DMS153 (cell line): ENCODE measurements at regions not wholly inside any gene's neighbourhood (a gene's known extent, or its start where the extent isn't known, plus 50 kb on each side); places are given as distances from the start of the nearest gene placed in this dataset.
A peak's percentile ranks its signal among the peaks of the same experiment; 100 is the strongest.

Source experiments
- DNase-seq: peaks from one replicate; lab custom pipeline; 2025; lab: John Stamatoyannopoulos, UW

DNA sequence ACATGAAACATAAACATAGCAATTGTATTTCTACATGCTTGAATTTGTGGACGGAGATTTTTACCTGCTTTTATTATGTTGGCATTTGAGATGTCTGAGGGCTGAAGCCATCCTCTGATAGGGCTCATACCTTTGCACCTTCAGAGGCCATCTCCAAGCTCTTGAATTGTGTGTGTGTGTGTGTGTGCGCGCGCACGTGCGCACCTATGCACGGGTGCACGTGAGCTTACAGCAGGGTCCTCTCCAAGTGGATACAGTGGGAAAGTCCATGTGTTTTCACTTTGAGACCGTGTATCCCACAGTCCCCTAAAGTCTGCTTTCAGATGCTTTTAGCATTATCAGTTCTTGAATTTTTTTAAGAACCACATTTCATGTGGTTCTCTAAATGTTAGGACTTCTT, 178.6 kb downstream of the RAB11FIP2 start:
- no peak for DNase-seq

DNA sequence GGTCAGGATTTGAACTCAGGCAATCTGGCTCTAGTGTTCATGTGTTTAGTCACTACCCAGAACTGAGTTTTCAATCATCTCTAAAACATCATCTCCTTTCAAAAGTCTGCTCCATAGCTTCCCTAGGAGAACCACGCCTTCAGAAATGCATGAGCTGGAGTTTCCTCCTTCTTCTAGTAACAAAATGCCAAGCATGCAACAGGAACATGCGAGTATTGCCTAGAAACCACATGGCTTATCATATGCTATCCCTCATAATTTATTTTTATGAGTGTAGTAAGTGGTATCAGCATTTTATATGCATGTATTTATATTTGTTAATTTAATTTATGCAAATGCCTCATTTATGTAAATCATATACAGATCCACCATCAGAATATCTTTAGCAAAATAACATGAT, 170.9 kb downstream of the RAB11FIP2 start:
- no peak for DNase-seq

DNA sequence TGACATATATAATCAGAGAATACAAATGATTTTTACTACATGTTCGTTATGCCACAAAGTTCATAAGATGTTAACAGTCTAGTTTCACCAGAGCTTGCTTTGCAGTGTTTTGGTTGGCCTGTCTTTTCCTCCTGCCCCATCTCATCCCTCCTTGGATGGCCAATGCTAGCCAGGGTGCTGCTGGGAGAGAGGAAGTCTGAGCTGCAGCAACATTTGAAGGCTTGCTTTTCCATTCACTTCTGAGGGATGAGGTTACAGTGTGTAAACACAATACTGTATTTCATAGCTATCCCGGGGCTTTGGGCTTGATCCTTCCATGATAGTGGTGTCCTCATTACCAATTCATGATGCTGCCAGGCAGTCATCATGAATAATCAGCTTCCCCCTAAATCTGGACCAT, 170.5 kb downstream of the RAB11FIP2 start:
- DNase-seq, result peak; percentile 23

DNA sequence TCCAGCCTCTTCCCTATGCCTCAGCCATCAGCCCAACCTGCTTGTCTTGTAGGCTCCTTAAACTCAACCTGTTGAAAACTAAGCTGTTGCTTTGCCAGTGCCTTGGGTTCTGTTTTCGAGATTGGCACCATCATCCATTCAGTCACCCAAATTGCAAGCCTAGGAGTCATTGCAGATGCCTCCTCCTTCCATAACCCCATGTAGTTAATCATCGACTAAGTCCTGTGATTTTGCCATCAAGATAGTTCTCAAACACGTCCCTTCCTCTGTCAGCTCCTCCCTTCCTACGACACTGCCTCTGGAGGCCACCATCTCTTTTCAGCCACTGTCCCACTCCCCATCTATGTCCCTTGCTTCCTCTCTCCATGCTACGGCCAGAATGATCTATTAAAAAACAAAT, 168.1 kb downstream of the RAB11FIP2 start:
- no peak for DNase-seq

DNA sequence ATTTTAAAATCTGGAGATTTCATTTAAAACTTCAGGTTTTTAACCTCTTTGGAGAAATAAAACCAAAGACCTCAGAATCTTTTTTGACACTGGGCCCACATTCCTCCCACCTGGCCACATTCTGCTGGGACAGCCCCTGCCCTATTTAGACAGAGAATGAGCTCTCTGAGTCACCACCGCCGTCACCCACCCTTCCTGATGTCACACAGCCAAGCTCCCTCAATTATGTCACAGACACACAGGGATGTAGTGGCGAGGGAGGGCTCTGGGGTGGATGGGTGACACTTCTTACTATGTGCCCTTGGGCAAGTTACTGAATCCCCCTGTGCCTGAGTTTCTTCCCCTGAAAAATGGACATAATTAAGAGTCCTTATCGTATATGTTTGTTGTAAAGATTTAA, 162.6 kb downstream of the RAB11FIP2 start:
- no peak for DNase-seq

DNA sequence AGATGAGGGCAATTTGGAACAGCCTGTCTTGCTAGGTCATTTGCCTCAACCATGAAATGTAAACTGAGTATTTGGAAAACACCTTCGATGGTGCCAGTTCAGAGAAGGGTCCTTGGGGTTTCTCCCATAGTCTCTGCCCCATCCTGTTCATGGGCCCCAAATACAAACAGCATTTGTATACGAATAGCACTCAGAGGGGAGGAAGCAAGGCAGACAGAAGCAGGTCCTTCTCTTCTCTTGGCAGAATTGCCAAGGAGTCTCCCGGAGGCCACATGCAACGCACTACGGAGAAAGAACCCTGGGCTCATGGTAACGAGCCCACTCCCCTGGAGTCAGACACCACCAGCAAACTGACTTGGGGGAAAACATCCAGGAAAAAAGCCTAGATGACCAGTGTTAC, 162.1 kb downstream of the RAB11FIP2 start:
- no peak for DNase-seq

DNA sequence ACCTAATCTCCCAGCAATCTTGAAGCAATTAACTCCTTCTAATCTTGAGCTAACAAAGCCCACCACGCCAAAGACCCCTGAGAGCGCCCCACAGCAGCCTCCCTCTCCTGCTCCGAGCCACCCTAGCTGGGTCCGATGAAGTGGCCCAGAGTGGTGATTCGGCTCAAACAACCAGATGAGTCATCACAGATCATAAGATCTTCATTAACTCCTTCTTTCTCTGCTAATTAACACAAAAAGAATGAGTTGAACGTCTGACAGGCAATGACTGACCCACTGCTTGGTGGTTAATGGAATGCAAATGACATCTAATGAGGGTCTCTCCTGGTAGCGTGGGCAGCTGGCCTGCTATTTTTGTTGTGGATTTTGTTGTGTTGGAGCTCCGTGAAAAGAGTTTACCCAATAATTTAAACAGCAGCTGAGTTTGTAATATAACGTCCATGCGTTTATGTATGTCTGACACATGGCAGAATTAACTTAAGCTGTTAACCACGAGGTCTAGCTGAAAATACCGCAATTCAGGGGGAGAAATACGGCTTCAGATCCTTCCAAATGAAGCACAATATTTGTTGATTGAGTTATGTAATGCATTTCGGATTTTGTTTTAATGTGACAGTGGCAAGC, 161.4 kb downstream of the RAB11FIP2 start:
- no peak for DNase-seq

DNA sequence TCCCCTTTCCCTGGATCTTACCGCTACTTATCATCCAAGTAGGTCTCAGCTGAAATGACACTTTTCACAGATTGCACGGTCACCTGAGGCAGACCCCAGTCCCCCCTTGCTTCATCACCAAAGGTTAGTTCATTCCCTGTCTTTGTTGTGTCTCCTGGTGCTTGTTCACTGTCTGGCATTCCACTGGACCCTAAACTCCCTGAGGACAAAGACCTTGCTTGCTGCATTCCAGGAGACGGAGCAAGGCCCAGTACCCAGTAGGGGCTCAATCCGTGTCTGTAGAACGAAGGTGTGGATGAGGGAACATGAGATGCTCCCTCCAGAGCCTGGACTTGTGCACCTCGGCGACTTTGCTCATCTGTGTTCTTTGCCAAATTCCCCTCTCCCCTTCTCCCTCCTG, 160.0 kb downstream of the RAB11FIP2 start:
- DNase-seq, result no peak

DNA sequence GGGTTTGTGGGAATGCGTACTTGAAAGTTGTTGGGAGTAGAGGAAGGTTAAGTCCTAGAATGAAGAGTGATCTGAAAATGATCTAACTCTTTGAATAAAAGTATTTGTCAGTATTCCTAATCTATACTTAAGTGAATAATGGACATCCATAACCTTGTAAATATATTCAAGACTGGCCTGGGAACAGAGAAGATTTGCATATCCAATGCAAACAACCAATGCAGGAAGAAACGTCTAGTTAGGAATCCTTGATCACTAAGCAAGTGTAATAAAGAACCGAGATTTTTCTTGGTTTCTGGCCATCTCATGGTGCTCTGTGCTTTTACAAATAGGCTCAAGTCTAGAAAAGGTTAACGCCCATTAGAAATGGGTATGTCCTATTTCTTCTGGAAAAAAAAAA, 157.1 kb downstream of the RAB11FIP2 start:
- no peak for DNase-seq

DNA sequence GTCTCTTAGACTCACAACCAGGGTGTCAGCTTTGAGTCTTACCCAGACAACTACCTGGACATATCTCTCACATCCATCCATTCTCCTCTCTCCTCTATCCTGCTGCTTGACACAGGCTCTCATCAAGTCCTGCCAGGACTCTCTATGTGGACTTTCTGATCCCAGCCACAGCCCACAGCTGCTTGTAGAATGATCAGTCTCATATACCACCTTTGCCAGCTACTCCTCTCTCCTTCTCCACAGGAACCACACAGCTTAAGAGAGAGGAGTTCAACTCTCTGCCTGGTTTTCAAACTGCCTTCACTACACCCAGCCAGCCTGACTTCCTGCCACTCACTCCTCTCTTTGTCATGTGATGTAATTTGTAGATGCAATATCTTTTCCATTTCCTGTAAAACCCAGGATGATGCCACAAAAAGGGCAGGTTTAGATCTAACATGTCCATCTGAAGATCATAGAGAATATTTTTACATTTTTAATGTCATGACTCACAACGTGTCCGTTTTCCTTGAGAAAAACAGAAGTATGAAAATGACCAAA, 154.0 kb downstream of the RAB11FIP2 start:
- DNase-seq, result no peak

DNA sequence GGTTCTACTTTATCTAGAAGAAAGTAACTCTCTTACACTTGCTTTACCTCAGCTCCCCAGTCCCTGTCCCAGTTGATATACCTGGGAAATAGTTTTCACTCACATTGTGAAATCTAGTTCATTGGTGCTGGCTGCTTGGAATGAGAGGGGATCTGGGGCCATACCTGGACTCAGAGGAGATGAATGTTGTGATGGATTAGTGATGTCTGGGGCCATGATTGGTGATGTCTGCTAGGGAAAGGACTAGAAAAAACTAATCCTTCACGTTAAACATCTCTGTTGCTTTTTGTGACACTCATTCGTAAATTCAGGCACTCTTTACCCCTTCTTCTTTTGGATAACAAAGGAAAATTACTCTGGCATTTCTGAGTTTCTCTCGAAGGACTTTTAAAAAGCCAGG, 152.4 kb downstream of the RAB11FIP2 start:
- no peak for DNase-seq

DNA sequence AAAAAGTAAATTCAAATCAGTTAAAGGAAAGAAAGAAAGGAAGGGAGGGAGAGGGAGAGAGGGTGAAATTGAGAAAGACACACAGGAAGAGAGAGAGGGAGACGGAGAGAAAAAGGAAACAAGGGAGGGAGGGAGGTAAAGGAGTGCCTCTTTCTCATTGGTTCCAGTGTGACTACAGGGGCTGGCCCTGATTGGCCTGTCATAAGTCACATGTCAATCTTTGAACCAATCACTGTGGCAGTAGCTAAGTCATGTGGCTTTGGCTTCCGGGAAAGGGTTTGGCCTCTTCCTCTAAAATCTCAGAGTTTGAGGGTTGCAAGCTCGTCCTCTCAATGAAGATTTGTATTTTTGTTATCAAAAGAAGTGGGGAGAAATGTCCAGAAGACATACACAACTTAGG, 150.2 kb downstream of the RAB11FIP2 start:
- DNase-seq, result no peak

DNA sequence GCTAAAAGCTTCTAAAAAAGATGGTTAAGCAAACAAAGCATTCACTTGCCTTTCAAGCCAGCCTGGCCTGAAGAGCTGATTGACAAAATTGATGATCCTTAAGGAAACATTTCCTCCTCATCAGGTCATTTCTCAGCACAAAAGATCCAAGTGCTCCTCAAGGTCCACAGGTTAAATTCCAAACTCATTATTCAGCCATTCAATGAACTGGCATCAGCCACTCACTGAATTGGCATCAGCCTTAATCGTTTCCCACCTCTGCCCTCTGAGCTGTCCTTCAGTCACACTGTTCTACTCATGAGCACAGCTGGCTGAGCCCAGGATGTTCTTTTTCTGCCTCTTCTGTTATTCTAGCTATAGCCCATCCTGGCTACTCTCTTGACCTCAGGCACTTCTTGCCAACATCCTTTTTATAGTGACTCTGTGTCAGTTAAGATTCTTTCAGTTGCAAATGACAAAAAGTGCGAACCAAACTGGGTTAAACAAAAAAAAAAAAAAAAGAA, 147.5 kb downstream of the RAB11FIP2 start:
- DNase-seq, result no peak

DNA sequence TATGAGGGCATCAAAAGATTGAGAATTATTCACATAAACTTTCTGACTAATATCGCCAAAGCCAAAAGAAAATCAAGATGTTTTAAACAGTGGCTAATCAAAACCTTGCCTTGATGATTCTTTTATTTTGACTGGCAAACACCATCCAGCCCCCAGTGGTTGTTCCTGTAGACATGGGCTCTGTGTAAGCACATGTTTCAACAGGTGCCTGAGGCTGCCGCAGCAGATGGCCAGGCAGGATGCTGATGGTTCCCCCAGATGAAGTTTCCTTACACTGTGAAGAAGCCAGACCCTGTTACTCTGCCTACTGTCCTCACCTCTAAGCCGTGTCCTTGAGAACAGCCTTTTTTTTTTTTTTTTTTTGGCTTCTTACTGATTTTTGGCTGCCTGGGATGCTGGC, 146.5 kb downstream of the RAB11FIP2 start:
- DNase-seq, result no peak

DNA sequence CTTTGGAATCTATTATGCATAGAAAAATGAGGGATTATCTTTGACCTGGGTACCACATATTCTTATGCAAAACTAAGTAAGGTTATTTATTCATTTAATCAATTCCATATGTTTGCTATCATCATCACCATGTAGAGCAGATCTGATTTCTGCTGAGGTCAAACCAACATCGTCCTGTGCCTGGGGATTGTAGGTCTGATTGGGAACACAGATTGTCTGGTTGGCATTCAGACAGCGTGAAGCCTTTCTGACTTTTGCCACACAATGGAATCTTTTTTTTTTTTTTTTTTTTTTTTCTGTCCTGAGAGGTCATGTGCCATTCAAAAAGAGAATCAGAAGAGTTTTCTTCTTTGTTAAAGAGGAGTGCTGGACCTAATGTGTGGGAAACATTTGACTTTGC, 142.9 kb downstream of the RAB11FIP2 start:
- no peak for DNase-seq

DNA sequence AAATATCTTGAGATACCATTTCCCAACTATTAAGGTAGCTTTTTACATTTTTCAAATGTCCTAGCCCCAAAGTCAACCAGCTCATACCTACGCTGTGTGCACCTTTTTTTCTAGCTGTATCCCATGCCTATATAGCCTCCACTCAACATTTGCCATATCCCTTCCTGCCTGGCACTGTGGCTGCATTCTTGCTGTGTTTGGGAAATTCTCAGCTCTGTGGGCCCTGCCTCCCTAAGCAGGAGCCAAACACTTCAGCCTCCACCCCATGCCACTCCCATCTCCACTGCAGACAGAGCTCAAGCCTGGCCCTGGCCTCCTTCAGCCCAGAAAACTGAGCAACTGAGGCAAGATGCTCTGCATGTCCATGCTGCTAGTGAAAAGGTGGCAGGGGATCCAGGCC, 141.3 kb downstream of the RAB11FIP2 start:
- no peak for DNase-seq

DNA sequence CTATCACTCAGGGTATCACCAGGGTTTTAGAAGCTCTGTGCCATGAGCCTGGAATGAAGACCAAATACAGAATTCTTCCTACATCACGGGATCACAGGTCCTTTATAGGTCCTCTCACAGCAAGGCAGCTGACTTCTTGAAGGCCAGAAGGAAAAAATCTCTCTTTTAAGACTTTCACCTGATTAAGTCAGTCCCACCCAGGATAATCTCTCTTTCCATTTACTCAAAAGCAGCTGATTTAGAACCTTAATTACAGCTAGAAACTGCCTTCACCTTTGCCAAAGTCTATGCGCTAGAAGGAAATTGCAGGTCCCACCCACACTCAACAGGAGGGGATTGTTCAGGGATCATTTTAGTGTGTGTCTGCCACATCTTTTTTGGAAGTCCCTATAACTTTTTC, 135.1 kb downstream of the RAB11FIP2 start:
- no peak for DNase-seq

DNA sequence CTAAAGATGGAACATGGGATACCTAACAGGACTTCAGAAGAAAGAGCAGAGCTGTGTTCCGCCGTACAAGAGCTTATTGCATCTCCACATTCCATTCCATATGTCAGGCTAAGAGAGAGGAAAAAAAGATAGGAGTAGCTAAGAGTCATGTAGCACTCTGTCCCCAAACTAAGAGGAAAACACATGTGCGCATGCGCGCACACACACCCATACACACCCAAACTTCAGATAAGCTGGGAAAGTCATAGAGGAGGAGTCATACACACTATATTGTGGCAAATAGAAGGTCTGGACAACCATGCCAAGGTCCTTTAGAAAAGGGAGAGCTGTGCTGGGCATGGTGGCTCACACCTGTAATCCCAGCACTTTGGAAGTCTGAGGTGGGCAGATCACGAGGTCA, 132.4 kb downstream of the RAB11FIP2 start:
- no peak for DNase-seq

DNA sequence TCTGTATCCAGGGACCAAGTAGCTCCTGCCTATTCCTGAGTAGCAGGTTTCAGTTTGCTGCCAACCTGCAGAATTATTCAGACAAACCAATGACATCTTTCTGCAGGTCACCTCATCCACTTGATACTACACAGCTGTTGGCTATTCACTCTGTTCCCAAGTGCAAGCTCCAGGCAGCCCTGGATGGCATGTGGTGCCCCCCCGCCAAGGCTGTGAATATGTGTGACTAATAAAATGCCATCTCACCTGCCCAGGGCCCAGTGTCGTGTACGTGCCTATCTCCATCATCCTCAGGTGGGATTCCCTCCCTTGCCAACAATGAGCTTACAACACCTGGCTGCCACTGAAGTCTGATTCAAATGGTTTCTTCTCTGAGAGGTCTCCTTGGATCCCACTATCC, 125.8 kb downstream of the RAB11FIP2 start:
- DNase-seq, result no peak

DNA sequence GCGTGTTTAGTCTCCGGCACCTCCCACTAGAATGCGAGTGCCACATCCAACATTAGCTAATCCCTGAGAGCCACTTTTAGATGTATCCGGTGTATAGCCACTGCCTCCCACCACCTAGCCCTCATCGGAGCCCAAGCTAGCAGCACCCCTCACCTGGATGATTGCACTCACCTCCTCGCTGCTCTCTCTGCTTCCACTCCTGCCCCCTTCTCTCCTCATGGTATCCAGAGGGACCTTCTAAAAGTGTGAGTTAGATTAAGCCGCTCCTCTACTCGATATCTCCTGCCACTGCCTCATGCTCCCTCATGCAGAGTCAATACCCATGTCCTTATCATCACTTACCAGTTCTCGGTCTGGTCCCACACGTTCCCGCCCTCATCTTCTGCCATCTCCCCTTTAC, 125.3 kb downstream of the RAB11FIP2 start:
- no peak for DNase-seq

DNA sequence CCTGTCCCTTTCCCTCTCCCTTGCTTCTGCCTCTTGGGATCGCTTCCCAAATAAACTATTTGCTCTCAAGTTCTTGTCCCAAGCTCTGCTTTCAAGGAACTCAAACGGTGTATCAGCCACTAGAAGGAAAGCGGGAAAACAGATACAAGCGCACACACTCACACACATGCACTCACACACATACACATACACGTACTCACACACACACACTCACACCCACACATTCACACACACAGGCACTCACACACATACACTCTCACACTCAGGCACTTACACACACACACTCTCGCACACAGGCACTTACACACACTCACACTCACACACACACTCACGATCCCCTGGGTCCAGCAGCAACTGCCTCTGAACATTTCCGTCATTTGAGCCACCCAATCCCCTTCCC, 121.9 kb downstream of the RAB11FIP2 start:
- DNase-seq, result no peak

DNA sequence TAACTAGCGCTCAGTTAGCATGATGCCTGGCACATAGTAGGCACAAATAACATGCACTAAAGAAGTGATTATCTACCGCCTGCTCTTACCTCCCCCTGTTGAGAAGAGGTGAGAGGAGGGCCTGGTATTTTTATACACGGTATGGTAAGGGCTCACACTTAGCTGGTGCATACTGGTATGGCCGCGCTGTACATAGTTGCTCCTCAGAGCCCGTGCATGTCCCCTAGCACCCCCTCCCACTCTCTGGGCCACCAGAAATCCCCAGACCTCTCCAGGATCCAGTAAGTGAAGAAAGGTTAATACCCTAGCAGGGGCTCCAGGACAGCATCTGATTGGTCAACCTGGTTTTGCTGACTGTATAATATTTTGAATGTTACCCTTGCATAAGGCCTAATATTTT, 121.4 kb downstream of the RAB11FIP2 start:
- DNase-seq, result no peak

DNA sequence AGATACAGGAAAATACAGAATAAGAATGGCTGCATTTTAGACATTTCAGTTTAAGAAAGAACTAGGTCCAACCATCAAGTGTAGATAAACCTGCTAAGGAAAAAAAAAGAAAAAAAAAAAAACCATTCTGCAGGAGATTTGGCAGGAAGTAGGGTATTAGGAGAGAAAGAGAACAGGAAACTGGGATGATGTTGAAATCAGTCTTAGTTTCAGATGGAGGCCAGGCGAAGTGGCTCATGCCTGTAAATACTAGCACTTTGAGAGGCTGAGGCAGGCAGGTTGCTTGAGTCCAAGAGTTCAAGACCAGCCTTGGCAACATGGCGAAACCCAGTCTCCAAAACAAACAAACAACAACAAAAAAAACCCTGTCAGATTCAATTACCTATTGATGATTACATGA, 120.2 kb downstream of the RAB11FIP2 start:
- DNase-seq, result no peak

DNA sequence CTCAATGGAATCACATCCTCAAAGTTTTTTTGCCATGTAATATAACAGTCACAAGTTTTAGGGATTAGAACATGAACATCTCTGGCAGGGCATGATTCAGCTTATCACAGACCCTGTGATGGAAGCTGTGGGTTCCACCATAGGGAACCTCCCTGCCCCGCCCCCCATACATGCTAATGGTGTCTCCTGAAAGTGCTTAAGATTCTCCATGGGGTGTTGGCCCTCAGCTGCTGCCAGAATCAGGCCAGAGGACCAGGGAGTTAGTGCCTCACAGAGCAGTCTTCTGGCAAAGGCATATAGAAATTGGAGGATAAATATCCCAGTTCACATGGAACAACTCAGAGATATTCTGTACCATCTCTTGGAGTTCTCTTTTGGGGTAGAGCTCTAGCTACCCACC, 119.4 kb downstream of the RAB11FIP2 start:
- no peak for DNase-seq
